ENCODE measurements at regions not wholly inside any gene's neighbourhood (a gene's known extent, or its start where the extent isn't known, plus 50 kb on each side); places are given as distances from the start of the nearest gene placed in this dataset.

GRCh38 chr22:49636649-49637048 is 191.0 kb downstream of the BRD1 start:
- TF ChIP-seq SMC3 (IDR thresholded peaks at IDR 0.05; ENCODE audit: low read depth, low read length) = no peak
- no peak for TF ChIP-seq NFE2L2 (IDR thresholded peaks at IDR 0.05; ENCODE audit: low read depth, low read length)
- TF ChIP-seq CEBPB (IDR thresholded peaks at IDR 0.05; ENCODE audit: low read depth, low read length) = no peak
- TF ChIP-seq FOS (IDR thresholded peaks at IDR 0.05; ENCODE audit: low read depth, low read length) = no peak
- no peak for TF ChIP-seq MAFK (IDR thresholded peaks at IDR 0.05; ENCODE audit: low read depth, low read length)
- TF ChIP-seq RAD21 (IDR thresholded peaks at IDR 0.05; ENCODE audit: low read length) = no peak
- no peak for TF ChIP-seq MAZ (IDR thresholded peaks at IDR 0.05; ENCODE audit: borderline replicate concordance, low read depth, low read length)
- no peak for TF ChIP-seq RCOR1 (IDR thresholded peaks at IDR 0.05; ENCODE audit: insufficient replicate concordance, low read length)
- TF ChIP-seq BHLHE40 (IDR thresholded peaks at IDR 0.05; ENCODE audit: low read depth, low read length) = no peak
- TF ChIP-seq, protein P1, sequence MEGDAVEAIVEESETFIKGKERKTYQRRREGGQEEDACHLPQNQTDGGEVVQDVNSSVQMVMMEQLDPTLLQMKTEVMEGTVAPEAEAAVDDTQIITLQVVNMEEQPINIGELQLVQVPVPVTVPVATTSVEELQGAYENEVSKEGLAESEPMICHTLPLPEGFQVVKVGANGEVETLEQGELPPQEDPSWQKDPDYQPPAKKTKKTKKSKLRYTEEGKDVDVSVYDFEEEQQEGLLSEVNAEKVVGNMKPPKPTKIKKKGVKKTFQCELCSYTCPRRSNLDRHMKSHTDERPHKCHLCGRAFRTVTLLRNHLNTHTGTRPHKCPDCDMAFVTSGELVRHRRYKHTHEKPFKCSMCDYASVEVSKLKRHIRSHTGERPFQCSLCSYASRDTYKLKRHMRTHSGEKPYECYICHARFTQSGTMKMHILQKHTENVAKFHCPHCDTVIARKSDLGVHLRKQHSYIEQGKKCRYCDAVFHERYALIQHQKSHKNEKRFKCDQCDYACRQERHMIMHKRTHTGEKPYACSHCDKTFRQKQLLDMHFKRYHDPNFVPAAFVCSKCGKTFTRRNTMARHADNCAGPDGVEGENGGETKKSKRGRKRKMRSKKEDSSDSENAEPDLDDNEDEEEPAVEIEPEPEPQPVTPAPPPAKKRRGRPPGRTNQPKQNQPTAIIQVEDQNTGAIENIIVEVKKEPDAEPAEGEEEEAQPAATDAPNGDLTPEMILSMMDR (conservative IDR thresholded peaks at IDR 0.05; ENCODE audit: low read depth, low read length) = no peak
- TF ChIP-seq RFX5 (IDR thresholded peaks at IDR 0.05; ENCODE audit: low read depth, low read length) = no peak
- no peak for TF ChIP-seq POLR2A (IDR thresholded peaks at IDR 0.05; ENCODE audit: low read depth, low read length)
- TF ChIP-seq USF2 (IDR thresholded peaks at IDR 0.05; ENCODE audit: low read depth, low read length) = no peak
- TF ChIP-seq MXI1 (IDR thresholded peaks at IDR 0.05; ENCODE audit: borderline replicate concordance, low read depth, low read length) = no peak
- TF ChIP-seq, protein P2, sequence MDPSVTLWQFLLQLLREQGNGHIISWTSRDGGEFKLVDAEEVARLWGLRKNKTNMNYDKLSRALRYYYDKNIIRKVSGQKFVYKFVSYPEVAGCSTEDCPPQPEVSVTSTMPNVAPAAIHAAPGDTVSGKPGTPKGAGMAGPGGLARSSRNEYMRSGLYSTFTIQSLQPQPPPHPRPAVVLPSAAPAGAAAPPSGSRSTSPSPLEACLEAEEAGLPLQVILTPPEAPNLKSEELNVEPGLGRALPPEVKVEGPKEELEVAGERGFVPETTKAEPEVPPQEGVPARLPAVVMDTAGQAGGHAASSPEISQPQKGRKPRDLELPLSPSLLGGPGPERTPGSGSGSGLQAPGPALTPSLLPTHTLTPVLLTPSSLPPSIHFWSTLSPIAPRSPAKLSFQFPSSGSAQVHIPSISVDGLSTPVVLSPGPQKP (IDR thresholded peaks at IDR 0.05; ENCODE audit: borderline replicate concordance, low read depth, low read length) = no peak
- TF ChIP-seq CHD1 (IDR thresholded peaks at IDR 0.05; ENCODE audit: low read depth, low read length) = no peak
- peaks cover 6% of the 10 kb centered on the region; the same call in 1 of the 2 replicates for H3K9me3 ChIP-seq (ENCODE audit: control insufficient read depth, insufficient read depth, low read length)
- H3K9me1 ChIP-seq (ENCODE audit: insufficient read depth, low read length) = no peaks in the 10 kb centered on the region
- in situ Hi-C loops (cut with MboI; ENCODE audit: low sequenced_read_pairs) = no loop called here
- no peak overlapping the region for H3K18ac ChIP-seq (ENCODE audit: low read depth, low read length)
- dilution Hi-C loops (cut with HindIII; ENCODE audit: low sequenced_read_pairs, unreplicated experiment) = no loop called here
- H3K4ac ChIP-seq (ENCODE audit: low read depth, low read length) = no peak overlapping the region
- H3K23ac ChIP-seq (ENCODE audit: low read depth, low read length) = no peak overlapping the region
- H2AFZ ChIP-seq (replicated peaks; ENCODE audit: low read length, poor library complexity) = no peak overlapping the region
- no peak overlapping the region for H3K4me3 ChIP-seq (ENCODE audit: insufficient read depth, low read depth, low read length)
- no peak overlapping the region for H2BK120ac ChIP-seq (ENCODE audit: low read depth, low read length)
- H3K27me3 ChIP-seq (ENCODE audit: control insufficient read depth, insufficient read depth, low read length) = no peaks in the 10 kb centered on the region
- H3K36me3 ChIP-seq (ENCODE audit: control insufficient read depth, insufficient read depth, low read length) = no peaks in the 10 kb centered on the region
- H3K4me1 ChIP-seq (ENCODE audit: control insufficient read depth, insufficient read depth, low read length) = no peaks in the 10 kb centered on the region
- H3K4me2 ChIP-seq (ENCODE audit: low read depth, low read length) = no peak overlapping the region
- intact Hi-C loops (cut with micrococcal nuclease) = no loop called here
- H2AK9ac ChIP-seq (replicated peaks; ENCODE audit: low read depth, low read length, poor library complexity) = no peak overlapping the region
- H3K9ac ChIP-seq (ENCODE audit: low read depth, low read length) = no peak overlapping the region
- no peak overlapping the region for H4K8ac ChIP-seq (ENCODE audit: low read depth in 2 of 2, low read length in 2 of 2)
- H3K14ac ChIP-seq (replicated peaks; ENCODE audit: low read depth, low read length) = no peak overlapping the region
- no peak overlapping the region for H2BK20ac ChIP-seq (ENCODE audit: low read depth, low read length)
- ATAC-seq (ENCODE audit: low read depth) (no peak), DNase-seq (no peak)
- ChIA-PET POLR2A (ENCODE audit: unreplicated experiment) (no interaction called here), CTCF (no interaction called here)
- H4K91ac ChIP-seq (ENCODE audit: insufficient read depth, low read depth, low read length) = no peak overlapping the region
- no peak overlapping the region for H2BK5ac ChIP-seq (ENCODE audit: low read depth, low read length, poor library complexity, severe bottlenecking)
- whole genome bisulfite sequencing, 2 experiments (ENCODE audit: extremely low coverage in 2 of 2, insufficient read length in 1 of 2) = 78% methylated on average over 15 of the region's 17 CpGs; no CpG with 5 or more reads in 1 of the 2 experiments
- no peak overlapping the region for H3K27ac ChIP-seq (ENCODE audit: insufficient read depth, low read length)
- H2AK5ac ChIP-seq (ENCODE audit: low read depth, low read length) = no peak overlapping the region
- H2BK15ac ChIP-seq (ENCODE audit: low read depth, low read length) = no peak overlapping the region
- H3K79me1 ChIP-seq (ENCODE audit: low read depth in 1 of 2, low read length in 2 of 2) = no peaks in the 10 kb centered on the region
- H4K5ac ChIP-seq (ENCODE audit: low read depth, low read length) = no peak overlapping the region
- H3K56ac ChIP-seq (ENCODE audit: extremely low read depth, insufficient read depth, low read length) = no peak overlapping the region
- no peaks in the 10 kb centered on the region for H4K20me1 ChIP-seq (ENCODE audit: insufficient read depth, low read length)
- BruUV-seq (replicated peaks) = no TSS peak

Measured in IMR-90 (cell line).